Activated B cell treated with CpG ODN at 0.5 μM for 24 hours (primary cell): ENCODE measurements at regions not wholly inside any gene's neighbourhood (a gene's known extent, or its start where the extent isn't known, plus 50 kb on each side); places are given as distances from the start of the nearest gene placed in this dataset.
"Not testable (repeated sequence)": the region's sequence is repeated elsewhere in the genome, so short reads cannot be mapped to it uniquely, and the experiment has no call there.

Source experiments
- ATAC-seq: fragments of 200-7000 bp; cut with Tn5 transposase; one replicate; pipeline ENCODE4 v1.10.0; 2021; ENCODE audit warnings: low read depth, mild to moderate bottlenecking, moderate library complexity
- CTCF ChIA-PET: fragments of 350-600 bp; sonication (Branson Sonifier 250); formaldehyde crosslinking; loops from one replicate; lab custom pipeline; 2021; ENCODE audit warnings: antibody characterized with exemption; lab: Charles Lee
- POLR2A ChIA-PET: fragments of 350-600 bp; sonication (Branson Sonifier 250); formaldehyde crosslinking; loops from one replicate; lab custom pipeline; 2021; ENCODE audit warnings: antibody characterized with exemption; lab: Charles Lee
- DNase-seq: peaks from one replicate; pipeline ENCODE4 v3.0.0; 2022
- H3K27ac Mint-ChIP-seq: one replicate; pipeline ENCODE4 v1.8.0; 2020; ENCODE audit warnings: mixed read lengths
- H3K27me3 Mint-ChIP-seq: one replicate; pipeline ENCODE4 v1.8.0; 2021; ENCODE audit warnings: mixed read lengths
- H3K36me3 Mint-ChIP-seq: one replicate; pipeline ENCODE4 v1.8.0; 2021; ENCODE audit warnings: low read depth, mixed read lengths
- H3K4me1 Mint-ChIP-seq: one replicate; pipeline ENCODE4 v1.8.0; 2021; ENCODE audit warnings: mixed read lengths
- H3K4me3 Mint-ChIP-seq: one replicate; pipeline ENCODE4 v1.8.0; 2020; ENCODE audit warnings: mild to moderate bottlenecking, mixed read lengths
- H3K9me3 Mint-ChIP-seq: one replicate; pipeline ENCODE4 v1.8.0; 2020; ENCODE audit warnings: mixed read lengths
- intact Hi-C: fragments of 100-400 bp; cut with micrococcal nuclease; formaldehyde crosslinking; loops from one replicate; pipeline ENCODE4 v1.15.1; 2024

DNA sequence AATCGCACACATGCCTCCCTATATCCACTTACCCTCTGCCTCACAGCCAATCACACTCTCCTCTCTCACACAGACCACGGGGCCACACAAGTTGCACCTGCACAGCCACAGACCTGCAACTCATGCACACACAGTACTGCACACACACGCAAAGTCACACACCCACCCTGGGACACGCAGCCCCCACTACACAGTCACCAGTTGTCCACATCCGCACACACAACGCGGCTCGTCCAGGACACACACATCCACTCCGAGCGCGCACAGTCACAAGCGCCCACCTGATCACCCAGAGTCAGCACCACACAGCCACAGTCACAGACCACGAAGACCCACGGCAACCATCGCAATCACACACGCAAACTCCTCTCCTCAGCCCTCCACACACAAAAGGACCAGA, 387.3 kb downstream of the CNTNAP3B start:
- H3K36me3 Mint-ChIP-seq, DNase-seq, H3K4me3 Mint-ChIP-seq, intact Hi-C loops, ATAC-seq, POLR2A ChIA-PET, H3K27ac Mint-ChIP-seq, CTCF ChIA-PET, H3K27me3 Mint-ChIP-seq, H3K9me3 Mint-ChIP-seq, H3K4me1 Mint-ChIP-seq: not testable (repeated sequence)

DNA sequence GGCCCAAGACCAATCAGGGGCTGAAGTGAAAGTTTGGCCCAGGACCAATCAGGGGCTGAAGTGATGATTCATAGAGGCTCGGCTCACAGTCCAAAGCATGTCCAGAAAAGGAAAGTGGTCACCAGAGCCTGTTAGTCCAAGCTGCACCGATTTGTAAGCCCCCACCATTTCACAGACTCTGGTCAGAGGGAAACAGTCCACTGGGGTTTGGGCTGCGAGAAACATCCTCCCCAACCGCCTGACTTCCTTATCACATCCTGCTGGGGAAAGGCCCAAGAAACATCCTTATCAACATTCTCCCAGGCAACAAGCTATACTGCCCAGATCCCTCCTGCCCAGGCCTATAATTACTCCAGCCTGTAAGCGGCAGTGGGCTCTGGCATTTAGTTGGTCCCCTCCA, 388.1 kb downstream of the CNTNAP3B start:
- H3K36me3 Mint-ChIP-seq, DNase-seq, ATAC-seq, CTCF ChIA-PET, H3K4me1 Mint-ChIP-seq, POLR2A ChIA-PET, H3K27ac Mint-ChIP-seq, H3K9me3 Mint-ChIP-seq, intact Hi-C loops, H3K4me3 Mint-ChIP-seq, H3K27me3 Mint-ChIP-seq: not testable (repeated sequence)

DNA sequence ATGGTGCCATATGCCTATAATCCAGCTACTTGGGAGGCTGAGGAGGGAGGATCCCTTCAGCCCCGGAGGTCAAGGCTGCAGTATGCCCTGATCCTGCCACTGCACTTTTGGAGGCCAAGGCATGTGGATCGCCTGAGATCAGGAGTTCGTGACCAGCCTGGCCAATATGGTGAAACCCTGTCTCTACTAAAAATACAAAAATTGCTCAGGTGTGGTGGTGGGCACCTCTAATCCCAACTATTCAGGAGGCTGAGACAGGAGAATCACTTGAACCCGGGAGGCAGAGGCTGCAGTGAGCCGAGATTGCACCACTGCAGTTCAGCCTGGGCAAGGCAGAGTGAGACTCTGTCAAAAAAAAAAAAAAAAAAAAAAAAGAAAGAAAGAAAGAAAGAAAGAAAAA, 390.5 kb downstream of the CNTNAP3B start:
- H3K36me3 Mint-ChIP-seq, H3K4me3 Mint-ChIP-seq, H3K27me3 Mint-ChIP-seq, H3K4me1 Mint-ChIP-seq, intact Hi-C loops, CTCF ChIA-PET, ATAC-seq, POLR2A ChIA-PET, H3K27ac Mint-ChIP-seq, H3K9me3 Mint-ChIP-seq, DNase-seq: not testable (repeated sequence)

DNA sequence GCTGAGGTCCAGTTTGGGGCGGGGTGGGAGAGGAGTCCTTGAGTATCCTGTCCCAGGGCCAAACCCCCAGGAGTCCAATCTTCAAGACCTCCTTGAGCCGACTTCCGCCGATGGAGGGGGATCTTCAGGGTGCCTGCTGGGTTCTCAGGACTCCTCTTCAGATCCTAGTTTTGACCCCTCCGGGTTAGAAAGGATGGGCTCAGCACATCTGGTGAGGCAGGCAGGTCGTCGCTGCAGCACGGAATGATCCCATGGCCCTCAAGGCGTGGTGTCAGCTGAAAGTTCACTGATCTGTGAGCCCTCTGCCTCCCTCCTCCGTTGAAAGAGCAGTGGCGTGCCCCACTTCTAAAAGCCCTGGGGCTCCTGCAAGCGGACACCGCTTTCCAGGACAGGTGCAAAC, 430.0 kb downstream of the CNTNAP3B start:
- H3K27ac Mint-ChIP-seq, DNase-seq, H3K27me3 Mint-ChIP-seq, POLR2A ChIA-PET, H3K4me1 Mint-ChIP-seq, CTCF ChIA-PET, H3K9me3 Mint-ChIP-seq, intact Hi-C loops, ATAC-seq, H3K36me3 Mint-ChIP-seq, H3K4me3 Mint-ChIP-seq: not testable (repeated sequence)

DNA sequence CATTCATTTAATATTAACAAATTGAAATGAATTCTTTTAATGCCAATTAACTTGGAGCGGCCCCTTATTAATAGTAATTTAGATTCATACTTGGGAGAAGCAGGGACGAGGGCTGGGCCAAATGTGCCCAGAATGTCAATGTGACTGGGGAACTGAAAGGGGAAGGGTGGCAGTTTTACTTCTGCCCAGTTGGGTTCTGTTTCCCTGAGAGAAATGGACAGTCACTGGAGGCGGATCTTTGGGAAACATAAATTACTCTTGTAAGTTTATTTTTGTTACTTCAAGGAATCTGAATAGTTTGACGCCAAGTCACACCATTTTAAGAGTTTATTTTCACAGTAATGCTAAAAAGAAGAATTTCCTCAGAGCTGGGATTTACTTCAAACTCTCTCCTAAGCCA, 432.1 kb downstream of the CNTNAP3B start:
- H3K27me3 Mint-ChIP-seq, H3K9me3 Mint-ChIP-seq, intact Hi-C loops, CTCF ChIA-PET, ATAC-seq, H3K4me1 Mint-ChIP-seq, H3K4me3 Mint-ChIP-seq, DNase-seq, H3K27ac Mint-ChIP-seq, POLR2A ChIA-PET, H3K36me3 Mint-ChIP-seq: not testable (repeated sequence)

DNA sequence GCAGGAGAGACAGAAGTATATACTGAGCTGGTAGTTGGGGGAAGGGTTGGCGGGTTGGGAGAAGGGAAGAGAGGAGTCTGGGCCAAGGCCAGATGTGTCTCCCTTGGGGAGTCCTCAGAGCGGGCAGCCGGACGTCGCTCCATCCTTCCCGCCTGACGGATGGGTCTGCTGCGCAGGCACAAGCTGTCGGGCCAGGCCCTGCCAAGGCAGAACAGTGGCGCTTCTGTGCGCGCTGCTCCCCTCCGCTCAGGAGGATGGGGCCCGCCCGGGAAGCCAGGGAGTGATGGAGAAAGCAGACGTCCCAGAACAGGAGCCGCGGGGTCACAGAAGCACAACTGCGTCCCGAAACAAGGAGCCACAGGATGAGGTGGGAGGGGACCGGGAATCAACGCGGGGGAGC, 449.9 kb downstream of the CNTNAP3B start:
- ATAC-seq, DNase-seq, CTCF ChIA-PET, H3K27ac Mint-ChIP-seq, POLR2A ChIA-PET, H3K4me3 Mint-ChIP-seq, H3K4me1 Mint-ChIP-seq, H3K9me3 Mint-ChIP-seq, H3K36me3 Mint-ChIP-seq, intact Hi-C loops, H3K27me3 Mint-ChIP-seq: not testable (repeated sequence)

DNA sequence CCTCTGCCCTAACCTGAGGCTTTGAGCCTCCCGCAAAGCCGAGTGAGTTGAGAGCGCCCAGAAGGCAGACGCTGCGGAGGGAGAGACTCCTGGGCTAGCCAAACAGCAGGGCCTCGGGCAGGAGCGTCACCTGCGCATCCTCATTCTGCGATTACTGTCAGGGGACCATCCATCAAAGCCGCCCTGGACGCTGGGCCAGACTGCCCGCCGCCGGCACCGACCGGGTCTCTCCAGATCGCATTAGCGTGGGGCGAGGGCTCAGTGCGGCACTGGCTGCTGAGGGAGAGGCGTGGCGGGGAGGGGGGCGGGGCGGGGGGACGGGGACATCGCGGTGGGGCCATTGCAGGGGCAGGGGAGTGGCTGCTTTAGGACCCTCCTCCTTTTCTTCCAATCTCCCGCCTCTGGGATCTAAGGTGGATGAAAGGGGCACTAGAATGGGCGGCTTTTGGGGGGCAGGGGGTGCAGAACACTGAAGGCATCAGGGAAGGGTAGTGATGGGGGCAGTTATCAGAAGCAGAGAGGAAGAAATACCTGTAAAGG, 465.7 kb downstream of the CNTNAP3B start:
- H3K4me3 Mint-ChIP-seq, H3K9me3 Mint-ChIP-seq, CTCF ChIA-PET, intact Hi-C loops, DNase-seq, H3K27ac Mint-ChIP-seq, H3K27me3 Mint-ChIP-seq, H3K4me1 Mint-ChIP-seq, ATAC-seq, POLR2A ChIA-PET, H3K36me3 Mint-ChIP-seq: not testable (repeated sequence)

DNA sequence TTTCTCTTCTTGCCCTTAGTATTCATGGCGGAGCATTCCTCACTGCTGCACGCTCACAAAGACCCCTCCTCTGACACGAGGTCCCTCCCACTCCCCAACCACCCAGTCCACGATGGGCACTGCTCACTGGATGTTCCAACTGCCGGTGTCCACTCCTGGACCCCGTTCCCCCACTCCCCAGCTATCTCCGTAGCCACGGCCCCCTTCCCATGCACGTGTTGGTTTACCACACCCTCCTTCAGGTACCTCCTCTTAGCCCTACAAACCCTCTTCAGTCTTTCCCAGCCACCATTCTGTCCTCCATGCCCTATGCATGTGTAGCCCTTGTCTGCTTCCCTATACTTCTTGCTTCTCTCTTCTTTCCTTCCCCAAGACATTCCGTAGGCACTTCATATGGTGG, 469.6 kb upstream of the ZNG1F start:
- H3K4me3 Mint-ChIP-seq, intact Hi-C loops, H3K4me1 Mint-ChIP-seq, ATAC-seq, POLR2A ChIA-PET, H3K36me3 Mint-ChIP-seq, DNase-seq, H3K9me3 Mint-ChIP-seq, H3K27ac Mint-ChIP-seq, CTCF ChIA-PET, H3K27me3 Mint-ChIP-seq: not testable (repeated sequence)

DNA sequence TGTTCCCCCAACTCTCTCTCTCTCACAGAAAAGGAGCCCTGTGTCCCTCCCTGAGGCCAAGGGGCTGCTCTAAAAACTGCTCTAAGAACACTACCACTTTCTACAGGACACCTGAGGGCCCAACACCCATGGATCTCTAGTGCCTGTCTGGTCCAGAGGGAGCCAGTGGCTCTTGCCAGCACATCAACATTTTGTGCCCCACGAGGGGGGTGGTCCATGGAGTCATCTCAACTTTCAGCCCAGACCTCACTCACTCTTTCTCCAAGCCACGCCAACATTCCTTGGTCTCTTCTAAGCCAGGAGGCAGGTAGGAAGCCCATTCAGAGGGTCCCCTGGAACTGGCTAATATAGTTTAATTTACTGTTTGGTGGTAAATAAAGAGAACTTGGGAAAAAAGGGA, 469.0 kb upstream of the ZNG1F start:
- H3K27me3 Mint-ChIP-seq, CTCF ChIA-PET, H3K4me3 Mint-ChIP-seq, ATAC-seq, DNase-seq, POLR2A ChIA-PET, H3K27ac Mint-ChIP-seq, H3K9me3 Mint-ChIP-seq, H3K4me1 Mint-ChIP-seq, intact Hi-C loops, H3K36me3 Mint-ChIP-seq: not testable (repeated sequence)

DNA sequence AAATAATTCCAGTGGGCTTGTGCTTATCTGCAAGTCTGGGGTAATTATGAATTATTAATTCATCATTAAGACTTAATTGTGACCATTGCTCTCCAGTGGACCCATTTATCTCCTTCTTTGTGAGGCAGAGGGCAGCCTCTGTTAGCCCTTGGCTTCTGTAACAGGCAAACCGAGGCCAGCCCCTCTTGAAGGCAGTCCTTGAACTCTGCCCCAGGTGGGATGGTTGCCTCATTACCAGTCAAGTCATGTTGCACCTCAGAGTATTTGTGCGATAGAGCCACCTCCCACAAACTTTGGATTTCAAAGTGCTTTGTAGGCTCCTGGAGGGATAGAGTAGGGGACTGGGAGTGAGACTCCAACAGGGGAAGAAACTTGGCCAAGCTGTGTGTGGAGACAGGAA, 468.0 kb upstream of the ZNG1F start:
- H3K27me3 Mint-ChIP-seq, DNase-seq, H3K36me3 Mint-ChIP-seq, ATAC-seq, H3K4me1 Mint-ChIP-seq, H3K9me3 Mint-ChIP-seq, H3K4me3 Mint-ChIP-seq, CTCF ChIA-PET, intact Hi-C loops, H3K27ac Mint-ChIP-seq, POLR2A ChIA-PET: not testable (repeated sequence)

DNA sequence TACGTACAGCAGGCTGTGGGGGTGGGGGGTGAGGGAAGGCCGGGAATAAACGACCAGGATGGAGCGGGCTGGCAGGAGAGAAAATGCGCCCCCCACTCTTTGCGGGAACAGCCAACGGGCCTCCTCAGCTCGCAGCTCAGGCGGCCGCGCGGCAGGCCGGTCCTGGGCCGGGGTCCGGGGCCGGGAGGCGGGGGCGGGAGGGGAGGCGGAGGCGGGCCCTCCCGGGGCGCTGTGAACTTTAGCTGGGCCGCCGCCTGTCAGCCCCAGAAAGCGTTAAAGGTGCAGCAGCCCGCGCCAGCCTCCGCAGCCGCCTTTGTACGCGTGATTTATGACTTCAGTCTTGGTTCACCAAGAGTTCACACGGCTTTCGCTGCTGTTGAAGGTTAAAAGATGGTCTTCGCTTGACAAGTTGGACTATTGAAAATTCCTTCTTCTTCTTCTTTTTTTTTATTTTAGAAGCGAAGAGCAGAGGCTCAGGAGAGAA, 466.0 kb upstream of the ZNG1F start:
- DNase-seq, intact Hi-C loops, ATAC-seq, H3K27me3 Mint-ChIP-seq, POLR2A ChIA-PET, H3K36me3 Mint-ChIP-seq, H3K4me3 Mint-ChIP-seq, H3K4me1 Mint-ChIP-seq, H3K27ac Mint-ChIP-seq, H3K9me3 Mint-ChIP-seq, CTCF ChIA-PET: not testable (repeated sequence)

DNA sequence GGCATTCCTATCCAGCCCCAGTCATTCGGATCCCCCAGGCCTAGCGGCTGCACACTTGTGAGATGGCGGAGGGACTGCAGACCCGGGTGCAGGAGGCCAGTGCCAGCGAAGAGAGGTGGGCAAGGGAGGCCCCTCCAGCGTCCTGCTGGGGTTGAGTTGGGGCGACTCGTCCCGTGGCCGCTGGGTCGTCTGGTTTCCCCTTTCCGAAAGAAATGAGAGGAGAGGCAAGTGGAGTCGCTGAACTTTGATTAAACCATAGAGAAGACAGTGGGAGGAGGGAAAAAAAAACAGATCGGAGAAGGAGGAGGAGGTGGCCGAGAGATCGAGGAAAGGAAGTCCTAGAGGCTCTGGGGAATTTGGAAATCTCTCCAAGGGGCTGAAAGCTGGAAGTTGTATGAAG, 465.2 kb upstream of the ZNG1F start:
- CTCF ChIA-PET, H3K4me3 Mint-ChIP-seq, H3K27ac Mint-ChIP-seq, H3K27me3 Mint-ChIP-seq, H3K4me1 Mint-ChIP-seq, H3K36me3 Mint-ChIP-seq, POLR2A ChIA-PET, intact Hi-C loops, DNase-seq, H3K9me3 Mint-ChIP-seq, ATAC-seq: not testable (repeated sequence)
